ENCODE measurements at regions not wholly inside any gene's neighbourhood (a gene's known extent, or its start where the extent isn't known, plus 50 kb on each side); places are given as distances from the start of the nearest gene placed in this dataset.
"Not testable (repeated sequence)": the region's sequence is repeated elsewhere in the genome, so short reads cannot be mapped to it uniquely, and the experiment has no call there.

DNA sequence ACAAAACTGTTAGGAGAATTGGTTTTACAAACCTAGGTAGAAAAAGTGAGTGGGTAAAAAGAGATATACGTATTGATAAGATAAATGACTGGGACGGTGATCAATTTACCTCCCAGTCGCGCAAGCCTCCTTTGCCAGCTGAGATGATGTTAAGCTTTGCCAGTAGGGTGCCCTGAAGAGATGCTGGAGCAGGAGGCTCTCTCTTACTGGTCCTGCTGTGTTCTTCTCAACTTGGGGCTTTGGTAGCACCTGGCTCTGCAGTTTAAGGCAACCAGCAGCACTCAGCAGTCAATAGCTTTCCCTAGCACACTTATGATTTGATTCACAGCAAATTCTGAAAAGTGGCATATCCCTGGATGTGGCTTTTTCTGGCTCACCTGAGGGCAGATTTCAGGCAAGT lies 1461.7 kb downstream of the ADGRL3 start:
- no peak for DNase-seq (ENCODE audit: low spot score)

- no peak for DNase-seq (ENCODE audit: low spot score)
Measured at GRCh38 chr4:62656006-62656405, 1455.9 kb downstream of the ADGRL3 start.

DNA sequence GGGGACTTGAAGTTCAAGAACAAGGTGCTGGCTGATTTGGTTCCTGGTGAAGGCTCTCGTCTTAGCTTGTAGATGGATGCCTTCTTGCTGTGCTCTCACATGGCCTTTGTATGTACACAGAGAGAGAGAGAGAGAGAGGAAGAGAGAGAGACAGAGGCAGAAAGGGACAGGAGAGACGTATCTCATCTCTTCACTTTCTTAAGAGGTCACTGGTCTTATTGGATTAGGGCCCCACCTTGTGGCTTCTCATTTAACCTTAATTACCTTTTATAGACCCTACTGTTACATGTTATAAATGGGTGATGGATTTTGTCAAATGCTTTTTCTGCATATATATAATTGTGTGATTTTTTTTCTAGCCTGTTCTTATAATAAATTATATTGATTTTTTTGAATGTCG lies 1444.2 kb downstream of the ADGRL3 start:
- DNase-seq (ENCODE audit: low spot score): no peak

- DNase-seq (ENCODE audit: low spot score): no peak
Measured at GRCh38 chr4:62640296-62640695, 1440.2 kb downstream of the ADGRL3 start.

DNA sequence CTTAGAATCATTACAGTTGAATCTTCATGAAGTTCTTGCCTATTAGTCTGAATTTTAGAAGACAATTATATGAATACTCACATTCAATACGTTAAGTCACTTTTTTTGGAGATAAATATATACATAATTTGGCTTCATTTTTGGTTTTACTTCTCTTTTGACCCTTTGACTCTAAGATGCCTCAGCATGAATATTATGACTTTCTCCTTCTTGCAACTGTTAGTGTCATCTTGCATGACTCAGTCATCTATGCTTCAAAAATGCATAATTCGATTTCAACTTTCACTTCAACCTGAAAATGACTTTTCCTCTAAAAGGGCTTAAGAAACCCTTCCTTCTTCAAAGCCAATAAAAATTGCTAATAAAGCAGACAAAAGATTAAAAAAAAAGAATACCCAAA lies 1427.5 kb downstream of the ADGRL3 start:
- no peak for DNase-seq (ENCODE audit: low spot score)

DNA sequence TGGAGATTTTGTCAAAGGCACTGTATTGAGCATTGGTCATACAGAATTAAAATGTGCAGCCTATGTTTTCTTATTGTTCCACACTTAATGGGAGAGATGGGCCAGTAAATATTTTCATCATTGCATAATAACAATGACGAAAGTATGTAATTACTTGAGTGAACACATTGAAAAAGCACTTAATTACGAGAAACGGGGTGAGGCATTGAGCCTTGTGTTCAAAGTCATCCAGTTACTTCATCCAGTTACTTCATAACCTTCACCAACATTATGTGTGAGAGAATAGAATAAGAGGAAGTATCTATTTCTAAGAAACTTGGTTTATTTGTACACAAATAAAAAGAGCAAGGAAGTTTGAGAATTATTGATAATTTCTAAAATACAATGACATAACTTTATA lies 1427.0 kb downstream of the ADGRL3 start:
- no peak for DNase-seq (ENCODE audit: low spot score)

GRCh38 chr4:62622089-62622488 lies 1422.0 kb downstream of the ADGRL3 start:
- DNase-seq (ENCODE audit: low spot score): no peak

DNA sequence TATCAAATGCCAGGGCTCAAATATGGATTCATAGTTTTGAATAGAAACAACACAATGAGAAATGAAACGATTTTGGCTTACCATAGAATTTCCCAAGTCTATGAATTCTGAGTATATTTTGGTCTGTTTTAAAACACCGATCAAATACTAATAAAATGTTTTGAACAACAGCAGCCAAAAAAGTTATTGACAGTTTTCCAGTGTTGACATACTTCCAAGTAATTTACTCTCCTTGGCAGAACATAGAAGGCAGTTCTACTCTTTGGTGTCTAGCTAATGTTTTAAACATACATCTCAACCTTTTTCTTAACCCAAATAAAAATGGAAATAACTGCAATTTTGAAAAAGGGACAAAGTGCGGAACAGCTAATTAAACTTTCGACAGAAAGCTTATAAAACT lies 1419.8 kb downstream of the ADGRL3 start:
- DNase-seq (ENCODE audit: low spot score): no peak

- DNase-seq (ENCODE audit: low spot score): no peak
Measured at GRCh38 chr4:62618042-62618441, 1417.9 kb downstream of the ADGRL3 start.

DNA sequence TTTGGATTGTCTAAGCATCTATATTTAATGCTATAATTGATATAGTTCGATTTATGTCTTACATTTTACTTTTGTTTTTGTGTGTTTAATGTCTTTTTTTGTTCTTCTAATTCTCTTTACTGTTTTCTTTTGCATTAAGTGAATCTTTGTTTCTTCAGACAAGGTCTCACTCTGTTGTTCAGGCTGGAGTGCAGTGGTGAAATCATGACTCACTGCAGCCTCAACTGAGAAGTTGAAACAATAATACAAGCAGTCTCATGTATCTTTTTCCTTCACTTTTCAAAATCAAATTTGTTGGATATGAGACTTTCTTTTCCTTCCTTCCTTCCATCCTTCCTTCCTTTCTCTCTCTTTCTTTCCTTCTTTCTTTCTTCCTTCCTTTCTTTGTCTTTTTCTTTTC lies 1401.6 kb downstream of the ADGRL3 start:
- no peak for DNase-seq (ENCODE audit: low spot score)

DNA sequence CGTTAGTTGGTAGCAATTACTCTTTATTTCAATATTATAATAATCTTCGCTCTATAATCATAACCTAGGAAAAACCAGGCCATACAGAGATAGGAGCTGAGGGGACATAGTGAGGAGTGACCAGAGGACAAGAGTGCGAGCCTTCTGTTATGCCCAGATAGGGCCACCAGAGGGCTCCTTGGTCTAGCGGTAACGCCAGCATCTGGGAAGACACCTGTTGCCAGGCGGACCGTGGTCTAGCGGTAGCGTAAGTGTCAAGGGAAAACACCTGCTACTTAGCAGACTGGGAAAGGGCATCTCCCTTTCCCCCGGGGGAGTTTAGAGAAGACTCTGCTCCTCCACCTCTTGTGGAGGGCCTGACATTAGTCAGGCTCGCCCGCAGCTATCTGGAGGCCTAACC lies 1395.1 kb downstream of the ADGRL3 start:
- not testable (repeated sequence) for DNase-seq (ENCODE audit: low spot score)

DNA sequence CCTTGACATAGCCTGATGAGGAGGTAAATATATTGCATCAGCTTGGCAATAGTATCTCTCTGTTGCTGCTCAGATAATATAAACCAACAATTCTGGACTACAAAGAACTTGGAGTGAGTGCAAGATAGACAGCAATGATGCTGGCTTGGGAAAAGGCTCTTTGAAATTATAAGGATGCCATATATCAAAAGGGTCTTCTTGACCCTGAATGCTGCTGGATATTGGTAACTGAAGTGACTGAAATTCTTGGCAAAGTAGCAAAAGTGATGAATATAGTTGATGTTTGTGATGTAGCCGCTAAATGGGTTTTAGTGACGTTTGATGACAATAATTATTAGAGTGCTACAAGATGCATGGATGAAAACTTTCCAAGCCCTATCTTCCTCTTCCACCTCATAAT lies 1391.6 kb downstream of the ADGRL3 start:
- DNase-seq (ENCODE audit: low spot score): no peak

GRCh38 chr4:62588671-62589070 lies 1388.5 kb downstream of the ADGRL3 start:
- no peak for DNase-seq (ENCODE audit: low spot score)

DNA sequence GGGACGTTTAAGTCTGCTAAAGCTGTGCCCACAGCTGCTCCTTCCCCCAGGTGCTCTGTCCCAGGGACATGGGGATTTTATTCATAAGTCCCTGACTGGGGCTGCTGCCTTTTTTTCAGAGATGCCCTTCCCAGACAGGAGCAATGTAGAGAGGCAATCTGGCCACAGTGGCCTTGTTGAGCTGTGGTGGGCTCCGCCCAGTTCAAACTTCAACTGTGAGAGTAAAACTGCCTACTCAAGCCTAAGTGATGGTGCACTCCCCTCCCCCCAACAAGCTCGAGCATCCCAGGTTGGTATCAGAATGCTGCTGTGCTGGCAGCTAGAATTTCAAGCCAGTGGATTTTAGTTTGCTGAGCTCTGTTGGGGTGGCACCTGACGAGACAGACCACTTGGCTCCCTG lies 1371.4 kb downstream of the ADGRL3 start:
- DNase-seq (ENCODE audit: low spot score): no peak

DNA sequence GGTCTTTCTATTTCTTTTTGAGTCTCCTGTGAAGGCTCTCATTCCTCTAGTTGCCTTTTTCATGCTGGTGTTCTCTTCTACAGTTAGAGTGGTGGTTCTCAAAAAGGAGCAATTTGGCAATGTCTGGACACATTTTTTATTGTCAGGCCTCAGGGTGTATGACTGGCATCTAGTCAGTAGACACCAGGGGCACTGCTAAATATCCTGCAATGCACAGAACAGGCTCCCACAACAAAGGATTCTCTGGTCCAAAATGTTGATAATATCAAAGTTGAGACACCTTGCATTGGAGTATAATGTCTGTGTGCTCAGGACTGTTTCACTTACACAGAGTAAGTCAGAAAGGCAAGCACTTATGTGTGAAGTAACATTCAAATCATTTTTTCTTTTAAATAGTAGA lies 1360.7 kb downstream of the ADGRL3 start:
- DNase-seq (ENCODE audit: low spot score): no peak

- DNase-seq (ENCODE audit: low spot score): no peak
Measured at GRCh38 chr4:62550121-62550520, 1350.0 kb downstream of the ADGRL3 start.

DNA sequence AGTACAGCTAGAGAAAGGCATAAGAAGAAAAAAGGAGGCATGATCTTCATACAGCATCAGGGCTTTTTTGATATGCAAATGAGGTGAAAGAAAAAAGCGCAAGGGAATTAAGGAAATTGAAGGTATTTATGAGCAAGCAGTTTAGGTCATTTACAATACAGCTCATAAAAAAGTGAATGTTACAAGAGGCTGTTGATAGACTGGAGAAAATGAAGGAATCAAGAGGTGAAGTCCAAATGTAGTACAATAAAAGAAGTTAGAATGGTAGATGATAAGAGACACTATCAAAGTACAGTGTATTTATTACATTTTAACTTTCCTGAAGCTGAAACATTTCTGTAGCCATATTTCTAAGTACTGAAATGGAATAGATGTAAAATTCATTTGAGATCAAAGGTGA lies 1349.5 kb downstream of the ADGRL3 start:
- DNase-seq (ENCODE audit: low spot score): no peak

GRCh38 chr4:62548765-62549164 lies 1348.6 kb downstream of the ADGRL3 start:
- DNase-seq (ENCODE audit: low spot score): no peak

DNA sequence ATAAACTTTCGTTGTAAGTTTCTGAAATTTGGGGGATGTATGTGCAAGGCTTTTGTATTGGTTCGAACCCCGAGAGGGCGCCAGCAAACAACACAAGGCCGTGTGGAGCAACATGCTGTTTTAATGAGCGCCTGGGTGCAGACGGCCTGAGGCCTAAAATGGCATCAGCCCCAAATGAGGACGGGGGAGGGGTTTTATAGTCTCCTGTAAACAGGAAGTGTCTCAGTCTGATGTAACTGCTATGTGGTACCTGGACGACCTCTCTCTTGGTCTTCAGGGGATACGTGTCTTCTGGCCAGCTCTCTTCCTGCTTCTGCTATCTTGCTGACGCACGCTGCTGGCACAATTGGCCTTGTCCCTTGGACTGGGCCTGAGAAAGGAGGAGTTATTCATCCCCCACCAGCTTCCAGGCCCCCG lies 1348.0 kb downstream of the ADGRL3 start:
- no peak for DNase-seq (ENCODE audit: low spot score)

DNA sequence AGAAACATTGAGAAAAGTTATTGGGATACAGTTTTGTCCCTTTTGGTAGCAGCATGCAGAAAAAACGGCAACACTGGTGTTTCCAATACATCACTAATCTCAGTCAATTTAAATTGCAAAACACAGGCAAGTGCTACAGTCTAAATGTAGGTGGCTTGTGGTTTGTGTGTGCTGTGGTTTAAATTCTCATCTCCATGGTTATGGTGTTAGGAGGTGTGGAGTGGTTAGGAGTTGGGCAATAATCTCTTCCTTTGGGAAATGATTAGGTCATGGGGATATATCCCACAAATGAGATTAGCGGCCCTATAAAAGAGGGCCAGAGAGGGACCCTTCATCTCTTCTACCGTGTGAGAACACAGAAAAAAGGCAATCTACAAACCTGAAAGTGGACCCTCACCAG lies 1344.3 kb downstream of the ADGRL3 start:
- no peak for DNase-seq (ENCODE audit: low spot score)

DNA sequence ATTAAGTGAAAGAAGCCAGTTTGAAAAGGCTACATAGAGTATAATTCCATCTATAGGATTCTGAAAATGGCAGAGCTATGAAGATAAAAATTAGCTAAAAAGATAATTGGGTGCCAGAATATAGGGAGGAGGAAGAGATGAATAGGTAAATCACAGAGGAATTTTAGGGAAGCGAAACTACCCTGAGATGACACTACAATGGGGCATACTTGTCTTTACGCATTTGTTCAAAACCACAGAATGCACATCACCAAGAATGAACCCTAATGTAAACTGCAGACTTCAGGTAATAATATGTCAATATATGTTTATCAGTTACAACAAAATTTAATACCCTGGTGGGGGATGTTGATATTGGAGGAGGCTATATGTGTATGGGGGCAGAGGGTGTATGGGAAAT lies 1342.9 kb downstream of the ADGRL3 start:
- DNase-seq (ENCODE audit: low spot score): no peak

- DNase-seq (ENCODE audit: low spot score): no peak
Measured at GRCh38 chr4:62533573-62533972, 1333.4 kb downstream of the ADGRL3 start.

GRCh38 chr4:62531731-62532130 lies 1331.6 kb downstream of the ADGRL3 start:
- no peak for DNase-seq (ENCODE audit: low spot score)

GRCh38 chr4:62531264-62531663 lies 1331.1 kb downstream of the ADGRL3 start:
- DNase-seq (ENCODE audit: low spot score): no peak

GRCh38 chr4:62528874-62529273 lies 1328.7 kb downstream of the ADGRL3 start:
- DNase-seq (ENCODE audit: low spot score): no peak

Measured in HuH-7 (cell line).